ENCODE measurements at regions not wholly inside any gene's neighbourhood (a gene's known extent, or its start where the extent isn't known, plus 50 kb on each side); places are given as distances from the start of the nearest gene placed in this dataset.
"Not testable (repeated sequence)": the region's sequence is repeated elsewhere in the genome, so short reads cannot be mapped to it uniquely, and the experiment has no call there.

- no peak for DNase-seq (ENCODE audit: low spot score)
Observed at GRCh38 chr2:198628596-198628995, 824.2 kb downstream of the PLCL1 start.

DNA sequence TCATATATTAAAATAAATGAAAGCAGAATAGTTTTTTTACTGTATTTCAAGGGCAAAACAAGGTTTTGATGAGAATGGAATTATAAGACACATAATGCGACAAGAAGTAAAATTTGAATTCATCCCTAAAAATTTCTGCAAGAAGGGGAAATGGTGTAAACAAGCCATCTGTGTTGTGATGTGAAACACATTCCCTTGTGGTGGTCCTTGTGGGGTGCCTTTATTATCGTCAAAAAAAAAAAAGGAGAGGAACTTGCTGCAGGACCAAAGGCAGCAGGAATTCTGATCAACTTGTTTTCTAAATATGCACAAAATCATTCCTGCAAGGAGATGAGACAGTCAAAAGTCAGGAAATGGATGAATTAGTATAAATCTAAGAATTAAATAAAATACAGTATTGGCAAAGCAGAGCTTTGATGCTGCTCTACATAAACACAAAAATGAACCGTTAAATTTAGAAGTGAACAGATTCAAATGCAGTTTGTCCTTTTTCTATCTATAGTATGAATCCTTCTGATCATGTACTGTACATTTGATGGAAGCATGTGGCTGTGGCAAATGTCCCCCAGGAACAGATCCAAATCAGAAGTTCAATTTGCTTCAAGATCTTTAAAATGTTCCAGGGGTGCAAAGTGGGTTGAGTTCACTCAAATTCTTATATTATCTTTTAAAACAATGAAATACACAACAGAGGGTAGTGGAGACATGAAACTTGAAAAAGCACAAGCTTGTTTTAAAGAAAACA, 818.8 kb downstream of the PLCL1 start:
- DNase-seq (ENCODE audit: low spot score) = no peak

- DNase-seq (ENCODE audit: low spot score) = no peak
Observed at GRCh38 chr2:198615972-198616371, 811.6 kb downstream of the PLCL1 start.

- no peak for DNase-seq (ENCODE audit: low spot score)
Observed at GRCh38 chr2:198611201-198611600, 806.8 kb downstream of the PLCL1 start.

- no peak for DNase-seq (ENCODE audit: low spot score)
Observed at GRCh38 chr2:198604599-198604998, 800.2 kb downstream of the PLCL1 start.

GRCh38 chr2:198602986-198603385, 798.6 kb downstream of the PLCL1 start:
- not testable (repeated sequence) for DNase-seq (ENCODE audit: low spot score)

GRCh38 chr2:198597648-198598047, 793.3 kb downstream of the PLCL1 start:
- DNase-seq (ENCODE audit: low spot score) = no peak

DNA sequence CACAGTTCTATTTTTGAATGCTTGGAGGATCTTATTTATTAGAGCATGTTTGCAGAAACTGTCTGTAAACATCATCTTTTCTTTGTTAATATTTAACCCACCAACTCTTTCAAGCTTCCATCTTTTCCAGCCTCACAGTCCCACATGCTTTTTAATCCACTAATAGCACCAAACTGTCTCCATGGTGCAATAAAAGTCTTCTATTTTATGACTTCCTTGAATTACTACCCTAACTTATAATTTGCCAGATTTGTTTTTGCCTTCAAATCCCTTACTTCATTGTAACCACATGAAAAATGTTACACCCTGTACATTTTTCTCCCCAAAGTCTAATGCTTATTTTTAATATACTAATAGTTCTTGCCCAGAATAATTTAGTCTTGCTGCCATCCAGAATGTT, 792.6 kb downstream of the PLCL1 start:
- DNase-seq (ENCODE audit: low spot score) = no peak

GRCh38 chr2:198595721-198596120, 791.3 kb downstream of the PLCL1 start:
- DNase-seq (ENCODE audit: low spot score) = no peak

- DNase-seq (ENCODE audit: low spot score) = no peak
Observed at GRCh38 chr2:198591586-198591985, 787.2 kb downstream of the PLCL1 start.

GRCh38 chr2:198587741-198588140, 783.3 kb downstream of the PLCL1 start:
- DNase-seq (ENCODE audit: low spot score) = no peak

DNA sequence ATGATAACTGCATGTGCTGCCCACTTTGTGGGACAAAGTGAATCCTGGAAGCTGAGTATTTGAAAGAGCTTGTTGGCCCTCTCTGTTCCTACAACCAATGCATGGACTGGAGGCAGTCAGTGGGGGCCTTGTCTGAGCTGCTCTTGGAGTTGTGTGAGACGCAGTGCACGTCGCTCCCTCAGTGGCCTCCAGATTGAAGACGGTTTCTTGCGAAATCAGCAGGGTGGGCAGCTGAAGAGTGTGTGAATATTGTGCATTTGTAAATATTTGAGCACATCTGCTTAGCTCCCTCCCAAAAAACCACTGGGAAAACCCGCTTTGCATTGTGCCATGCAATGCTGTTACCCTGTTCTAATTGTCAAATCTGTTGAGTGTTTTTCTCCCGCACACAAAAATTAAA, 782.8 kb downstream of the PLCL1 start:
- no peak for DNase-seq (ENCODE audit: low spot score)

- DNase-seq (ENCODE audit: low spot score) = no peak
Observed at GRCh38 chr2:198571393-198571792, 767.0 kb downstream of the PLCL1 start.

DNA sequence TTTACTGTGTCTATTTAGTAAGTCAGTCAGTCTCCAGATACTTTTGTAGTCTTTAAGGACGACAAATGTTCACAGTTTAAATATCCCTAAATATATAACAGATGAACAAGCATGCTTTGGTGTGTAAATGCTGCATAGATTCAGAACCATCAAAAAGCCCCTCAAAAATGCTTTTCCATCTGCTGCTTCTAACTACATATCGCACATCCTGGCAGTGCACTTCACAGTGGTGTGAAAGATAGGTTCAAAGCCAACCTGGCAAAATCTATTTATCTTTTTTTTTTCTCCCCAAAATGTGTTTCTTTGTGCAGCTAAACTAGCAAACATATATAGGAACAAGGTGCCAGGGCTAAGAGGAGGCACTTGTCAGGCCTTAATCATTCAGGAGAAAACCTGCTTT, 753.8 kb downstream of the PLCL1 start:
- no peak for DNase-seq (ENCODE audit: low spot score)

GRCh38 chr2:198546122-198546521, 741.7 kb downstream of the PLCL1 start:
- no peak for DNase-seq (ENCODE audit: low spot score)

- no peak for DNase-seq (ENCODE audit: low spot score)
Observed at GRCh38 chr2:198545411-198545810, 741.0 kb downstream of the PLCL1 start.

DNA sequence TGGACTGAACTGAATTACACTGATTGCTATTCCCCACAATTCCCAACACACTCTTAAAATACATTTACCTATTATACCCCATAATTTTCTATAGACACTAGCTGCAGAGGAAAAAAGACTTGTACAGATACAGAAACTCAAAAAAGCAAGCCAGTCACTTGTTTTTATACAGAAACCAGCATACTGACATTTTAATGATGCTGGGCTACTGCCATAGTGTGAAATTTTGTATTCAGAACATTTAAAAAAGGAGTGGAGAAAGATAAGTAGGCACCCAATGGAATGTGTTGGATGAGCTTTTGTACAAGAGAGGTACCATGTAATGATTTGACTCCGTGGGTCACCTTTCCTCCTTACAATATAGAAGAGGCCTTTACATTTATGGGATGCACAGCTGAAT, 740.1 kb downstream of the PLCL1 start:
- no peak for DNase-seq (ENCODE audit: low spot score)

DNA sequence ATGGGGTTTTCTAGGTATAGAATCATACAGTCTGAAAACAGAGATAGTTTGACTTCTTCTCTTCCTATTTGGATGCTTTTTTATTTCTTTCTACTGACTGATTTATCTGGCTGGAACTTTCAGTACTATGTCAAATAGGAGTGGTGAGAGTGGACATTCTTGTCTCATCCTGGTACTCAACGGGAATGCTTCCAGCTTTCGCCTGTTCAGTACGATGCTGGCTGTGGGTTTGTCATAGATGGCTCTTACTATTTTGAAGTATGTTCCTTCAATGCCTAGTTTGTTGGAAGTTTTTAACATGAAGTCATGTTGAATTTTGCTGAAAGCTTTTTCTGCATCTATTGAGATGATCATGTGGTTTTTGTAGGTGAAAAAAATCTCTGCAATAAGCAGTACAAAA, 730.4 kb downstream of the PLCL1 start:
- DNase-seq (ENCODE audit: low spot score) = no peak

GRCh38 chr2:198525211-198525969, 721.0 kb downstream of the PLCL1 start:
- no peak for DNase-seq (ENCODE audit: low spot score)

DNA sequence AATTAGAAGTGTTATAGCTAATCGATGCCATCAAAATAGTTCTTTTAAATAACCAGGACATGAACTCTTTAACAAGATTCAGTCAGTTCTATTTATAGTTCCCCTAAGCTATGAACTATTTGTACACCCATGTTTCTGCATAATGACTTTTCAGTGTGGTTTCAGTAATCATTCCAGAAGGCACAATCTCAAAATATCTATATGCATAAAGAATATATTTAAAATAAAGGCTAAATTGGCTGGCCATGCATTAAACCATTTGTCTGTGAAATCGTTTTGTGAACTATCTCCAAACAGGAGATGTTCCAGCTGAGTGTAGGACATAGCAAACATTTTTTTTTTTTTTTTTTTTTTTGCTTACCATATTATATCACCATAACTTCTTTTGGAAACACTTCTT, 719.3 kb downstream of the PLCL1 start:
- DNase-seq (ENCODE audit: low spot score) = no peak

DNA sequence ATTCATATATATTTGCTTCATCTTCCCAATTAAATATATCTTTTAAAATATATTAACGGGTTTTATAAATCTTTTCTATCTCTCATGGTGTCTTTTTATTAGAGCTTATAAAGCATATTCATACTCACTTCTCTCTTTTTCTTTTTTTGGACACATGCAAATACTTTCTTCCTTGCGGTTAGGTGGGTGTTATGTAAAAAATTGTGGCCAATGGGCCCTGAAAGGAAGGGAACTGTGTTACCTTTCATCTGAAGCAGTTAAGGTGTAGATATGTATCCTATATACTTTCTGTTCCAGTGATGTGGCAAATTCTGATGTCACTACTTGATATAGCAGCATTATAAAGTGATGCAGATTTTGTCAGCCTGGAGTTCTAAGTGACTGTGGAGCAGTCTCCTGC, 714.5 kb downstream of the PLCL1 start:
- no peak for DNase-seq (ENCODE audit: low spot score)

- DNase-seq (ENCODE audit: low spot score) = no peak
Observed at GRCh38 chr2:198517976-198518375, 713.6 kb downstream of the PLCL1 start.

DNA sequence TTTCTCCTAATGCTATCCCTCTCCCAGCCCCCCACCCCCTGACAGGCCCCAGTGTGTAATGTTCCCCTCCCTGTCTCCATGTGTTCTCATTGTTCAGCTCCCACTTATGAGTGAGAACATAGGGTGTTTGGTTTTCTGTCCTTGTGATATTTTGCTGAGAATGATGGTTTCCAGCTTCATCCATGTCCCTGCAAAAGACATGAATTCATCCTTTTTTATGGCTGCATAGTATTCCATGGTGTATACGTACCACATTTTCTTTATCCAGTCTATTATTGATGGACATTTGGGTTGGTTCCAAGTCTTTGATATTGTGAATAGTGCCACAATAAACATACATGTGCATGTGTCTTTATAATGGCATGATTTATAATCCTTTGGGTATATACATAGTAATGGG, 704.2 kb downstream of the PLCL1 start:
- not testable (repeated sequence) for DNase-seq (ENCODE audit: low spot score)

DNA sequence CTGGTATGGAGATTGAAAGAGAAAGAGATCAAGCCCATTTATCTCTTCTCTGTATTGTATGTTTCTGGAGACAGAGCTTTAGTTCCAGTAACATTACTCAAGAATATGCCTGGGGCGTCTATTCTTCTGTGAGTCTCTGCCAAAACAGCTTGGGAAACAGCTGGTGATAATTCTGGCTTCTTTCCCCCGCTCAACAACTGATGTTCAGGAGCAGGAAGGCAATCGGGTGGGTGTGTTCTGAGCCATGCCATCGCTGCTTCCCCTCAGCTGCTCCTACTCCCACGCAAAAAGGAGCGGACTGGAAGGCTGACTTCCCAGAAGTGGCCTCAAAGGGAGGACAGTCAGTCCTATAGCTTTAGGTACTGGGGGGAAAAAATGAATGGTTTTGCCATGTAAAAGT, 695.1 kb downstream of the PLCL1 start:
- DNase-seq (ENCODE audit: low spot score) = no peak
